WTC11 (cell line): ENCODE measurements at regions not wholly inside any gene's neighbourhood (a gene's known extent, or its start where the extent isn't known, plus 50 kb on each side); places are given as distances from the start of the nearest gene placed in this dataset.

Source experiments
- ATAC-seq: fragments of 200-7000 bp; cut with Tn5 transposase; 2 replicates; pipeline ENCODE4 v1.10.0; 2021; ENCODE audit warnings: mild to moderate bottlenecking, moderate library complexity
- CTCF ChIA-PET: fragments of 300-600 bp; sonication (Branson Sonifier 250); formaldehyde crosslinking; loops from one replicate; lab custom pipeline; 2021; ENCODE audit warnings: antibody characterized with exemption; lab: Charles Lee
- POLR2A ChIA-PET: fragments of 350-600 bp; sonication (Branson Sonifier 250); formaldehyde crosslinking; loops from one replicate; lab custom pipeline; 2021; ENCODE audit warnings: antibody characterized with exemption; lab: Charles Lee
- DNase-seq: peaks from one replicate; pipeline ENCODE4 v3.0.0; 2021; ENCODE audit warnings: low spot score
- H3K27ac Mint-ChIP-seq: 2 replicates; pipeline ENCODE4 v1.8.0; 2021; ENCODE audit warnings: mixed read lengths
- H3K27me3 Mint-ChIP-seq: 2 replicates; pipeline ENCODE4 v1.8.0; 2021; ENCODE audit warnings: low read depth, mild to moderate bottlenecking, moderate library complexity, mixed read lengths
- H3K36me3 Mint-ChIP-seq: 2 replicates; pipeline ENCODE4 v1.8.0; 2021; ENCODE audit warnings: mixed read lengths
- H3K4me1 Mint-ChIP-seq: 2 replicates; pipeline ENCODE4 v1.8.0; 2022; ENCODE audit warnings: mixed read lengths
- H3K4me3 Mint-ChIP-seq: 2 replicates; pipeline ENCODE4 v1.8.0; 2021; ENCODE audit warnings: mild to moderate bottlenecking, moderate library complexity, mixed read lengths
- H3K9me3 Mint-ChIP-seq: 2 replicates; pipeline ENCODE4 v1.8.0; 2021; ENCODE audit warnings: mixed read lengths
- AR ChIP-seq: fragments of 250-450 bp; sonication (Bioruptor Pico); IDR thresholded peaks from 2 replicates; pipeline ENCODE4 v1.9.0; 2021; ENCODE audit warnings: mild to moderate bottlenecking
- CBFB ChIP-seq: sonication (generic); formaldehyde crosslinking; IDR thresholded peaks from 2 replicates; pipeline ENCODE4 v1.8.1; 2022; ENCODE audit warnings: mild to moderate bottlenecking, low read depth, missing genetic modification reagents
- CREM ChIP-seq: sonication (generic); formaldehyde crosslinking; IDR thresholded peaks from 2 replicates; pipeline ENCODE4 v1.8.1; 2022; ENCODE audit warnings: mild to moderate bottlenecking, missing genetic modification reagents, moderate library complexity
- GRHL2 ChIP-seq: fragments of 250-450 bp; sonication (Bioruptor Pico); IDR thresholded peaks from 2 replicates; pipeline ENCODE4 v1.8.0; 2022; ENCODE audit warnings: mild to moderate bottlenecking, moderate library complexity; ENCODE audit not compliant: insufficient replicate concordance, severe bottlenecking
- HMGA2 ChIP-seq: fragments of 250-450 bp; sonication (Bioruptor Pico); IDR thresholded peaks from 2 replicates; pipeline ENCODE4 v1.4.0; 2021; ENCODE audit warnings: mild to moderate bottlenecking, moderate library complexity
- MLX ChIP-seq: sonication (generic); formaldehyde crosslinking; IDR thresholded peaks from 2 replicates; pipeline ENCODE4 v1.8.1; 2023; ENCODE audit warnings: mild to moderate bottlenecking, missing genetic modification reagents, moderate library complexity
- RELA ChIP-seq: sonication (generic); formaldehyde crosslinking; IDR thresholded peaks from 2 replicates; pipeline ENCODE4 v1.8.1; 2022; ENCODE audit warnings: missing genetic modification reagents, mild to moderate bottlenecking, borderline replicate concordance
- SMAD4 ChIP-seq: sonication (generic); formaldehyde crosslinking; IDR thresholded peaks from 2 replicates; pipeline ENCODE4 v1.8.0; 2022; ENCODE audit warnings: mild to moderate bottlenecking, missing genetic modification reagents
- SOX15 ChIP-seq: fragments of 250-450 bp; sonication (Bioruptor Pico); IDR thresholded peaks from 2 replicates; pipeline ENCODE4 v1.9.0; 2021; ENCODE audit warnings: mild to moderate bottlenecking
- ZNF281 ChIP-seq: sonication (generic); formaldehyde crosslinking; IDR thresholded peaks from 2 replicates; pipeline ENCODE4 v1.8.0; 2023; ENCODE audit warnings: mild to moderate bottlenecking, missing genetic modification reagents
- ZNF423 ChIP-seq: fragments of 250-450 bp; sonication (Bioruptor Pico); IDR thresholded peaks from 2 replicates; pipeline ENCODE4 v2.1.2; 2022; ENCODE audit warnings: mild to moderate bottlenecking, moderate library complexity
- TF ChIP-seq, protein P1 (sequence below): fragments of 200-600 bp; IDR thresholded peaks from 2 replicates; pipeline ENCODE4 v1.8.0; 2022; ENCODE audit warnings: antibody characterized with exemption
- TF ChIP-seq, protein P2 (sequence below): sonication (generic); formaldehyde crosslinking; IDR thresholded peaks from 2 replicates; pipeline ENCODE4 v1.8.1; 2022; ENCODE audit warnings: low read depth, missing genetic modification reagents, borderline replicate concordance
- TF ChIP-seq, protein P3 (sequence below): sonication (generic); formaldehyde crosslinking; IDR thresholded peaks from 2 replicates; pipeline ENCODE4 v1.8.0; 2022; ENCODE audit warnings: mild to moderate bottlenecking, missing genetic modification reagents
- TF ChIP-seq, protein P4 (sequence below): sonication (generic); formaldehyde crosslinking; IDR thresholded peaks from 2 replicates; pipeline ENCODE4 v1.8.0; 2022; ENCODE audit warnings: mild to moderate bottlenecking, missing genetic modification reagents

- H3K27ac Mint-ChIP-seq: no peak overlapping the region
- DNase-seq (no peak), ATAC-seq (no peak)
- no peaks in the 10 kb centered on the region for H3K27me3 Mint-ChIP-seq
- H3K9me3 Mint-ChIP-seq: peaks cover under 1% of the 10 kb centered on the region
- ChIA-PET POLR2A (no interaction called here), CTCF (no interaction called here)
- no peak overlapping the region for H3K4me3 Mint-ChIP-seq
- H3K36me3 Mint-ChIP-seq: no peaks in the 10 kb centered on the region
- H3K4me1 Mint-ChIP-seq: peaks cover 8% of the 10 kb centered on the region
- TF ChIP-seq, protein P1, sequence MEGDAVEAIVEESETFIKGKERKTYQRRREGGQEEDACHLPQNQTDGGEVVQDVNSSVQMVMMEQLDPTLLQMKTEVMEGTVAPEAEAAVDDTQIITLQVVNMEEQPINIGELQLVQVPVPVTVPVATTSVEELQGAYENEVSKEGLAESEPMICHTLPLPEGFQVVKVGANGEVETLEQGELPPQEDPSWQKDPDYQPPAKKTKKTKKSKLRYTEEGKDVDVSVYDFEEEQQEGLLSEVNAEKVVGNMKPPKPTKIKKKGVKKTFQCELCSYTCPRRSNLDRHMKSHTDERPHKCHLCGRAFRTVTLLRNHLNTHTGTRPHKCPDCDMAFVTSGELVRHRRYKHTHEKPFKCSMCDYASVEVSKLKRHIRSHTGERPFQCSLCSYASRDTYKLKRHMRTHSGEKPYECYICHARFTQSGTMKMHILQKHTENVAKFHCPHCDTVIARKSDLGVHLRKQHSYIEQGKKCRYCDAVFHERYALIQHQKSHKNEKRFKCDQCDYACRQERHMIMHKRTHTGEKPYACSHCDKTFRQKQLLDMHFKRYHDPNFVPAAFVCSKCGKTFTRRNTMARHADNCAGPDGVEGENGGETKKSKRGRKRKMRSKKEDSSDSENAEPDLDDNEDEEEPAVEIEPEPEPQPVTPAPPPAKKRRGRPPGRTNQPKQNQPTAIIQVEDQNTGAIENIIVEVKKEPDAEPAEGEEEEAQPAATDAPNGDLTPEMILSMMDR: no peak
- TF ChIP-seq GRHL2 (CRISPR knock-in tag) (no peak), SMAD4 (CRISPR knock-in tag) (no peak), RELA (no peak), ZNF281 (CRISPR knock-in tag) (no peak), CREM (CRISPR knock-in tag) (no peak), SOX15 (CRISPR knock-in tag) (no peak), HMGA2 (CRISPR knock-in tag) (no peak), ZNF423 (CRISPR knock-in tag) (no peak), AR (no peak), MLX (CRISPR knock-in tag) (no peak), CBFB (CRISPR knock-in tag) (no peak)
- TF ChIP-seq, protein P2, sequence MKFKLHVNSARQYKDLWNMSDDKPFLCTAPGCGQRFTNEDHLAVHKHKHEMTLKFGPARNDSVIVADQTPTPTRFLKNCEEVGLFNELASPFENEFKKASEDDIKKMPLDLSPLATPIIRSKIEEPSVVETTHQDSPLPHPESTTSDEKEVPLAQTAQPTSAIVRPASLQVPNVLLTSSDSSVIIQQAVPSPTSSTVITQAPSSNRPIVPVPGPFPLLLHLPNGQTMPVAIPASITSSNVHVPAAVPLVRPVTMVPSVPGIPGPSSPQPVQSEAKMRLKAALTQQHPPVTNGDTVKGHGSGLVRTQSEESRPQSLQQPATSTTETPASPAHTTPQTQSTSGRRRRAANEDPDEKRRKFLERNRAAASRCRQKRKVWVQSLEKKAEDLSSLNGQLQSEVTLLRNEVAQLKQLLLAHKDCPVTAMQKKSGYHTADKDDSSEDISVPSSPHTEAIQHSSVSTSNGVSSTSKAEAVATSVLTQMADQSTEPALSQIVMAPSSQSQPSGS: no peak
- TF ChIP-seq, protein P3, sequence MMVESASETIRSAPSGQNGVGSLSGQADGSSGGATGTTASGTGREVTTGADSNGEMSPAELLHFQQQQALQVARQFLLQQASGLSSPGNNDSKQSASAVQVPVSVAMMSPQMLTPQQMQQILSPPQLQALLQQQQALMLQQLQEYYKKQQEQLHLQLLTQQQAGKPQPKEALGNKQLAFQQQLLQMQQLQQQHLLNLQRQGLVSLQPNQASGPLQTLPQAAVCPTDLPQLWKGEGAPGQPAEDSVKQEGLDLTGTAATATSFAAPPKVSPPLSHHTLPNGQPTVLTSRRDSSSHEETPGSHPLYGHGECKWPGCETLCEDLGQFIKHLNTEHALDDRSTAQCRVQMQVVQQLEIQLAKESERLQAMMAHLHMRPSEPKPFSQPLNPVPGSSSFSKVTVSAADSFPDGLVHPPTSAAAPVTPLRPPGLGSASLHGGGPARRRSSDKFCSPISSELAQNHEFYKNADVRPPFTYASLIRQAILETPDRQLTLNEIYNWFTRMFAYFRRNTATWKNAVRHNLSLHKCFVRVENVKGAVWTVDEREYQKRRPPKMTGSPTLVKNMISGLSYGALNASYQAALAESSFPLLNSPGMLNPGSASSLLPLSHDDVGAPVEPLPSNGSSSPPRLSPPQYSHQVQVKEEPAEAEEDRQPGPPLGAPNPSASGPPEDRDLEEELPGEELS (CRISPR knock-in tag): no peak
- TF ChIP-seq, protein P4, sequence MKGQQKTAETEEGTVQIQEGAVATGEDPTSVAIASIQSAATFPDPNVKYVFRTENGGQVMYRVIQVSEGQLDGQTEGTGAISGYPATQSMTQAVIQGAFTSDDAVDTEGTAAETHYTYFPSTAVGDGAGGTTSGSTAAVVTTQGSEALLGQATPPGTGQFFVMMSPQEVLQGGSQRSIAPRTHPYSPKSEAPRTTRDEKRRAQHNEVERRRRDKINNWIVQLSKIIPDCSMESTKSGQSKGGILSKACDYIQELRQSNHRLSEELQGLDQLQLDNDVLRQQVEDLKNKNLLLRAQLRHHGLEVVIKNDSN (CRISPR knock-in tag): no peak
- TF ChIP-seq, all 79 proteins: peak for 0
These were observed 388.9 kb upstream of the LRRC4C start for GRCh38 chr11:41848349-41848748.
